ENCODE measurements at regions not wholly inside any gene's neighbourhood (a gene's known extent, or its start where the extent isn't known, plus 50 kb on each side); places are given as distances from the start of the nearest gene placed in this dataset.

- Histone ChIP-seq H3K4me3 (no peak overlapping the region), H3K36me3 (no peaks in the 10 kb centered on the region), H3K4me1 (no peaks in the 10 kb centered on the region), H3K9me3 (no peaks in the 10 kb centered on the region), H3K27me3 (ENCODE audit: low read depth) (no peaks in the 10 kb centered on the region), H3K27ac (no peak overlapping the region)
- DNase-seq: no peak
- TF ChIP-seq CTCF (IDR thresholded peaks at IDR 0.05): no peak
- ATAC-seq: no peak
- intact Hi-C loops (cut with DNase I): no loop called here
Measured at GRCh38 chr18:52002600-52002999, 337.4 kb upstream of the DCC start.

- no peaks in the 10 kb centered on the region for H3K27me3 ChIP-seq (ENCODE audit: low read depth)
- TF ChIP-seq CTCF (IDR thresholded peaks at IDR 0.05): no peak
- DNase-seq (no peak), ATAC-seq (no peak)
- no peaks in the 10 kb centered on the region for H3K9me3 ChIP-seq
- H3K4me3 ChIP-seq: no peak overlapping the region
- intact Hi-C loops (cut with DNase I): no loop called here
- H3K36me3 ChIP-seq: no peaks in the 10 kb centered on the region
- no peak overlapping the region for H3K27ac ChIP-seq
- H3K4me1 ChIP-seq: no peaks in the 10 kb centered on the region
Measured at GRCh38 chr18:52007105-52007504, 332.9 kb upstream of the DCC start.

- ATAC-seq (no peak), DNase-seq (no peak)
- Histone ChIP-seq H3K36me3 (no peaks in the 10 kb centered on the region), H3K9me3 (no peaks in the 10 kb centered on the region), H3K4me3 (no peak overlapping the region), H3K27ac (no peak overlapping the region), H3K27me3 (ENCODE audit: low read depth) (no peaks in the 10 kb centered on the region), H3K4me1 (no peaks in the 10 kb centered on the region)
- no peak for TF ChIP-seq CTCF (IDR thresholded peaks at IDR 0.05)
- intact Hi-C loops (cut with DNase I): no loop called here
Measured at GRCh38 chr18:52008330-52008729, 331.7 kb upstream of the DCC start.

GRCh38 chr18:52008736-52009135 is 331.3 kb upstream of the DCC start:
- no peaks in the 10 kb centered on the region for H3K4me1 ChIP-seq
- H3K27me3 ChIP-seq (ENCODE audit: low read depth): no peaks in the 10 kb centered on the region
- no peak overlapping the region for H3K27ac ChIP-seq
- ATAC-seq (no peak), DNase-seq (no peak)
- intact Hi-C loops (cut with DNase I): no loop called here
- no peak overlapping the region for H3K4me3 ChIP-seq
- TF ChIP-seq CTCF (IDR thresholded peaks at IDR 0.05): no peak
- no peaks in the 10 kb centered on the region for H3K36me3 ChIP-seq
- H3K9me3 ChIP-seq: no peaks in the 10 kb centered on the region

DNA sequence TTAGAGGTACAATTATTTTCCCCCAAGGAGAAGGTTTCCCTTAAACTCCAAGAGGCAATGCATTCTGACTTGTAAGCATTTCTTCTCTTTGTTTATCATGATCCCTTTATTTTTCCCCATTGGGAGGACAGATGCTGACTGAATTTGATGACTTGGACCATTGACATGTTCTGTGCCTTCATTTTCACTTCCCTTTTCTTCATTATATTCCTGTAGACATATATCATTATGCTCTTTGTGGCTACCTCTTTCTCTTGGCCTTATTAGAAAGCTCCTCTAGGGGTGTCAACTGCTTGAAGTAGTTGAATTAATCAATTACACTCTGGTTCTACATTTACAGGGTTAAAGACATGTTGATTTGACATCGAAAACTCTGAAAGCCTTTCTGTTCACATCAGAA is 330.0 kb upstream of the DCC start:
- no peak for TF ChIP-seq CTCF (IDR thresholded peaks at IDR 0.05)
- intact Hi-C loops (cut with DNase I): no loop called here
- DNase-seq: no peak
- ATAC-seq: no peak
- Histone ChIP-seq H3K36me3 (no peaks in the 10 kb centered on the region), H3K4me1 (no peaks in the 10 kb centered on the region), H3K27ac (no peak overlapping the region), H3K9me3 (no peaks in the 10 kb centered on the region), H3K27me3 (ENCODE audit: low read depth) (no peaks in the 10 kb centered on the region), H3K4me3 (no peak overlapping the region)

Data from lower lobe of right lung (tissue), 2 donors.